ENCODE measurements at regions not wholly inside any gene's neighbourhood (a gene's known extent, or its start where the extent isn't known, plus 50 kb on each side); places are given as distances from the start of the nearest gene placed in this dataset.
A peak's percentile ranks its signal among the peaks of the same experiment; 100 is the strongest.
"Not testable (repeated sequence)": the region's sequence is repeated elsewhere in the genome, so short reads cannot be mapped to it uniquely, and the experiment has no call there.

DNA sequence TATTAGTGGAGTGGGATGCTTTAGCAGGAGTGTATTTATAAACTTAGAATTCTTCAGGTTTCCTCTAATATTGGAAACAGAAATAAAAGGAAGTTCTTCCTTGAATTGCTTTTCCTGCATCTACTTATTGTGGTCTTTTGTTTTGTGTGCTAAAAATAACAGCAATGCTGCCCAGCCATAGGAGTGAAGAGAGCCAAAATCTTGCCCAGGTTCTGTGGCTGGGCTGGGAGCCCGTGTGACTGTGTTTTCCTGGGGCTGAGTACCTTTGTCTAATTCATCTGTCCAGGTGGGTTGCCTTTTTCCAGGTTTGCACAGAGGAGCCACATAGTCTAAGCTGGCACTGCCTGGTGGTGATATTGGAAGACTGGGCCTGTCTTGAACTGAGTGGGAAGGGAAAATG lies 179.7 kb upstream of the ADAMTSL1 start:
- ATAC-seq (peak in 1 of 2 donors; percentile 19), DNase-seq (no peak)
- intact Hi-C loops (cut with DNase I): no loop called here

DNA sequence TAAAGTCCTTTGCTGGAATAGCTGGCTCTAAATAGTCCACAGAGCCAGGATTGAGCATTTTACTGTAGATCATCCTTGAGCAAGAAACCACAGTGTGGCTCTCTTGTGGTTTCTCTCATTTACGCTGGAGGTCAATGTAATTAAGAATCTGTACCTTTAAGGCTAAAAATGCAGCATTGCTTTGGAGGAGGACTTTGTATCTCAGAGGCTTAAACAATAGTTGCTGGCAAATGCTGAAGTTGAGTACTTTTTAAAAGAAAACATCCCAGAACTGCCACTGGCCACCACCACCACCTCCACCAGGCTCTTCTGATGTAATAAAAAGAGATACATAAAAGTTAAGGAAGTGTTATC lies 177.3 kb upstream of the ADAMTSL1 start:
- intact Hi-C loops (cut with DNase I): no loop called here
- no peak for ATAC-seq

DNA sequence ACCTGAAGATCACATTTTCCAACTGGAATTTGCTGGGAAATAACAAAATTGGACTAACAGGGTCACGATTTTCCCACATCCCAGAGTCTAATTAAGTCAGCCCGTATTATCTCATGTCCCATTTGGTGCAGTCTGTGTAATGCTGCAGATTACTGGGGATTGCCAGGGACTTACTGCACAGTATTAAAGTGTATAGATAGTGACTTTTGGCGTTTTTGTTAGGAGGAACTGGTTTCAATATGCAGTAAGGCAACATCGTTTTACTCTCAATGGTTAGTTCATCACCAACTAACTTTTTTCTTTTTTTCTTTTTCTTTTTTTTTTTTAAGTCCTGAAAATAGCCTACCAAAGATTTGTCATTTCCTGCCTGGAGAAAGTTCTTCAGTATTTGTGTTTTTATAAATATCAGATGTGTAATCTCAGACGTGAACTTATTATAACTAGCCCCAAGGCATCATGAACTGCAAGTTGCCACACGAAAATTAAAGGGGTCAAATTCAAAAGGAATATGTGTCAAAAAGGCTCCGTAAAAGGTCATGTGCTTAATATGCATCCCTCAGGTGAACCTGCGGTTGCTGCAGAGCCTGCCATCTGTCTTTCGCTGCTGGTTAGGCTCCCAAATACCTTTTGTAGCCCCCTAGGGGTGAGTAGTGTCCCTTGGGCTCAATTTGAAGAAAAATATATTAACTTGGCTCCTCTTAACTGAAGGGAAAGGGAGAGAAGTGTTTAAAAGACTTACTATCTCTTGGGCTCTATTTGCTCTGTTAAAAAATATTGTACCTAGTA lies 176.7 kb upstream of the ADAMTSL1 start:
- ATAC-seq (peak in 1 of 2 donors; percentile 39), DNase-seq (no peak)
- intact Hi-C loops (cut with DNase I): no loop called here

More for the DNA sequence above, 177.3 kb upstream of the ADAMTSL1 start:
- no peak for DNase-seq

DNA sequence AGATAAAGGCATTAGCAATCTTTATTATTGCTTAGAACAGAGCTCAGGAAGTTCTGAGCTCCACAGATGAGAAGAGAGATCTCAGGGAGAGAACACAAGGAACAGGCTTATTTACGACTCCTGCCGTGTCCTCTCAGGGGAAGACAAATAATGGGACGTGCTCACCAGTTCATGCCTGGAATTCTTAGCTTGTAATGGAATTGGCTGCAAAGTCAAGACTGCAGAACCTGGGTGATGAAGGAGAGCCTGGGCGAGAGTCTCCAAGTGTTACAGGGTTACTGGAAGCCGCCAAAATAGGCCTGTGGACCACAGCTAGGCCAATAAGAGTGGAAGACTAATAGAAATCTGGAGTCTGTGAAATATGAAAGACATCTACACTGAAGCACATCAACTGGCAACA lies 174.5 kb upstream of the ADAMTSL1 start:
- intact Hi-C loops (cut with DNase I): no loop called here
- no peak for DNase-seq
- ATAC-seq: no peak

DNA sequence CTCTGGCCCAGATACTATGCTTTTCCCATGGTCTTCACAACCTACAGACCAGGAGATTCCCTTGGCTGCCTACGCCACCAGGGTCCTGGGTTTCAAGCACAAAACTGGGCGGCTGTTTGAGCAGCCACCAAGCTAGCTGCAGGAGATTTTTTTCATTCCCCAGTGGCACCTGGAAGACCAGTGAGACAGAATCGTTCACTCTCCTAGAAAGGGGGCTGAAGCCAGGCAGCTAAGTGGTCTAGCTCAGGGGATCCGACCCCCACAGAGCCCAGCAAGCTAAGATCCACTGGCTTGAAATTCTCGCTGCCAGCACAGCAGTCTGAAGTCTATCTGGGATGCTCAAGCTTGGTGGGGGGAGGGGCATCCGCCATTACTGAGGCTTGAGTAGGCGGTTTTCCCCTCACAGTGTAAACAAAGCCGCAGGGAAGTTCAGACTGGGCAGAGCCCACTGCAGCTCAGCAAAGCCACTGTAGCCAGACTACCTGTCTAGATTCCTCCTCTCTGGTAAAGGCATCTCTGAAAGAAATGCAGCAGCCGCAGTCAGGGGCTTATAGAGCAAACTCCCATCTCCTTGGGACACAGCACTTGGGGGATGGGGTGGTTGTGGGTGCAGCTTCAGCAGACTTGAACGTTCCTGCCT lies 168.7 kb upstream of the ADAMTSL1 start:
- intact Hi-C loops (cut with DNase I); ATAC-seq; DNase-seq: not testable (repeated sequence)

DNA sequence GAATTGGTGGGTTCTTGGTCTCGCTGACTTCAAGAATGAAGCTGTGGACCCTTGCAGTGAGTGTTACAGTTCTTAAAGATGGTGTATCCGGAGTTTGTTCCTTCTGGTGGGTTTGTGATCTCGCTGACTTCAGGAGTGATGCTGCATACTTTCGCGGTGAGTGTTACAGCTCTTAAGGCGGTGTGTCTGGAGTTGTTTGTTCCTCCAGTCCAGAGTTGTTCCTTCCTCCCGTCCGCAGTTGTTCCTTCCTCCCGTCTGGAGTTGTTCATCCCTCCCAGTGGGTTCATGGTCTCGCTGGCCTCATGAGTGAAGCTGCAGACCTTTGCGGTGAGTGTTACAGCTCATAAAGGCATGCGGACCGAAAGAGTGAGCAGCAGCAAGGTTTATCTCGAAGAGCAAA lies 159.6 kb upstream of the ADAMTSL1 start:
- intact Hi-C loops (cut with DNase I): no loop called here
- DNase-seq: no peak

DNA sequence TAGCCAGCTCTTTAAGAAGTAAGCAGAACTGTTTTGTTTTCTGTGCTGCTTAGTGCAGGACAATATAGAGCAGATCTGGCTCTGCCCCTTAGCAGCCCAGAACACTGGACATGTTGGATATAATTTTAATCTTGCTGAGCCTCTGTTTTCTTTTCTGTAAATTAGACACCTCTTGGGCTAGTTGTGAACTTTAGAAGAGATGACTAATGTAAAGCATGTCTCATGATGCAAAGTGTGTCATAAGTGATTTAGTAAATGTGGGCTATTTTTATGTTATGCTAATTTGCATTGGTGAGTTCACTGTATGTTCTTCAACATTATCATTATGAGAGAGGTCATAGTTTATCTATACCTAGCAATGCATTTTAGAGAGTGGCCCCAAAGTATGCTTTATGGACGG lies 156.1 kb upstream of the ADAMTSL1 start:
- DNase-seq (no peak), ATAC-seq (no peak)
- intact Hi-C loops (cut with DNase I): no loop called here

More for the DNA sequence above, 159.6 kb upstream of the ADAMTSL1 start:
- no peak for ATAC-seq

DNA sequence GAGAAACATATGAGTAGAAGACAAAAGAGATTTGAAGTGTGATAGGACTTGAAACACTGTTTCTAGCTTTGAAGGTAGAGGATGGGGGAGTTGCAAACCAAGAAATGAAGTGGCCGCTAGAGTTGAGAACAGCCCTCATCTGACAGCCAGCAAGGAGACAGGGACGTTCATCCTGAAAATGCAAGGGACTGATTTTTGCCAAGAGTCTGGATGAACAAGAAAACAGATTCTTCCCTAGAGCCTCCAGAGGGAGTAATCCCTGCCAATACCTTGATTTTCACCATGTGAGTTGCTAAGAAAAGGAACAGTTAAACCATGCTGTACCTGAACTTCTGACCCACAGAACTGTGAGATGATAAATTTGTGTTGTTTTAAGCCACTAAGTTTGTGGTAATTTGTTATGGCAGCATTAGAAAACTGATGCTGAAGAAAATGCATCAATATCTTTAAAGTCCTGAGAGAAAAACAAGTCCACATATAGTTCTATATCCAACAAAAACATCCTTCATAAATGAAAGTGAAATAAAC lies 154.0 kb upstream of the ADAMTSL1 start:
- DNase-seq: no peak
- intact Hi-C loops (cut with DNase I): no loop called here
- no peak for ATAC-seq

DNA sequence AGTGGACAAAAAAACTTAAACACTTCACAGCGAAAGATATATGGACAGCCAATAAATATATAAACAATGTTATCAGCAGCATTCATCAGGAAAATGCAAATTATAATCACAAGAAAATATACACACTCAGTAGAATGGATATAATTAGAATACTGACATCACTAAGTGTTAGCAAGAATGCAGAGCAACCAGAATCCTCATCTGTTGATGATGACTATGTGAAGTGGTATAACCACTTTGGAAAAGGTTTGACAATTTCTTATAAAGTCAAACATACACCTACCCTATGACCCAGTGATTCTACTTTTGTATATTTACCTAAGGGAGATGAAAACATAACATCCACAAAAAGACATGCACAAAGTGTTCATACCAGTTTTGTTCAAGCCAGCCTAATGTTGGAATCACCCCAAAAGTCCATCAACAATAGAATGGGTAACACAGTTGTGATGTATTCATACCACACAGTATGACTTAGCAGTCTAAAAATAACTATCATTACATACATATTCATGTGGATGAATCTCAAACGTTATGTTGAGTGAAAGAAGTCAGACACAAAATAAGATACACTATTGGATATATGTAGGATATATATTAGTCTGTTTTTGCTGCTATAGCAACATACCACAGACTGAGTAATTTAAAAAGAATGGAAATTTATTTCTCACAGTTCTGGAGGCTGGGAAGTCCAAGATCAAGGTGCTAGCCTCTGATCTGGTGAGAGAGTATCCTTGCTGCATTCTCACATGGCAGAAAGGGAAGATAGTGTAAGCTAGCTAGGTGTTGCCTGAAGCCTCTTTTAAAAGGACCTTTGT lies 148.8 kb upstream of the ADAMTSL1 start:
- DNase-seq: no peak
- intact Hi-C loops (cut with DNase I): no loop called here
- ATAC-seq: no peak

DNA sequence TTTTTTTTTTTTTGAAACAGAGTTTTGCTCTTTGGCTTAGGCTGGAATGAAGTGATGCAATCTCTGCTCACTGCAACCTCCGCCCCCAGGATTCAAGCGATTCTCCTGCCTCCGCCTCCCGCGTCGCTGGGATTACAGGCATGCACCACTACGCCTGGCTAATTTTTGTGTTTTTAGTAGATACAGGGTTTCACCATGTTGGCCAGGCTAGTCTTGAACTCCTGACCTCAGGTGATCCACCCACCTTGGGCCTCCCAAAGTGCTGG lies 148.3 kb upstream of the ADAMTSL1 start:
- intact Hi-C loops (cut with DNase I); ATAC-seq; DNase-seq: not testable (repeated sequence)

DNA sequence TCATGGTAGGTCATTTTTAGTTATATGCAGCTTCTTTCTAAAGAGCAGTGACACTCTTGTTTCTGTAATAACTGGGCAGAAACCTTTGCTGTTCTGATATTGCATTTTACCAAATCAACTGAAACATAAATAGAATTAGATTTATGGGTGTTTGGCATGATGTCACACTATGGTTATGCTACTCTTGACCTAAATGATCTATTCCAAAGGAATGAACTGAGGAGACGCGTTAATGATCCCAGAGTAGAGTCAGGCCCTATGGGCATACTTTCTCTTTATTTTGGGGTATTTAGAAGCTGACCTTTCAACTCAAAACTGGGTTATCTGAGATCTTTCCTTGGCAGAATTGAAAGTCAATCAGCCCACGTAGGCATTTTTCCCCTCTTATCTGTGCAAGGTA lies 146.8 kb upstream of the ADAMTSL1 start:
- no peak for ATAC-seq
- no peak for DNase-seq
- intact Hi-C loops (cut with DNase I): no loop called here

DNA sequence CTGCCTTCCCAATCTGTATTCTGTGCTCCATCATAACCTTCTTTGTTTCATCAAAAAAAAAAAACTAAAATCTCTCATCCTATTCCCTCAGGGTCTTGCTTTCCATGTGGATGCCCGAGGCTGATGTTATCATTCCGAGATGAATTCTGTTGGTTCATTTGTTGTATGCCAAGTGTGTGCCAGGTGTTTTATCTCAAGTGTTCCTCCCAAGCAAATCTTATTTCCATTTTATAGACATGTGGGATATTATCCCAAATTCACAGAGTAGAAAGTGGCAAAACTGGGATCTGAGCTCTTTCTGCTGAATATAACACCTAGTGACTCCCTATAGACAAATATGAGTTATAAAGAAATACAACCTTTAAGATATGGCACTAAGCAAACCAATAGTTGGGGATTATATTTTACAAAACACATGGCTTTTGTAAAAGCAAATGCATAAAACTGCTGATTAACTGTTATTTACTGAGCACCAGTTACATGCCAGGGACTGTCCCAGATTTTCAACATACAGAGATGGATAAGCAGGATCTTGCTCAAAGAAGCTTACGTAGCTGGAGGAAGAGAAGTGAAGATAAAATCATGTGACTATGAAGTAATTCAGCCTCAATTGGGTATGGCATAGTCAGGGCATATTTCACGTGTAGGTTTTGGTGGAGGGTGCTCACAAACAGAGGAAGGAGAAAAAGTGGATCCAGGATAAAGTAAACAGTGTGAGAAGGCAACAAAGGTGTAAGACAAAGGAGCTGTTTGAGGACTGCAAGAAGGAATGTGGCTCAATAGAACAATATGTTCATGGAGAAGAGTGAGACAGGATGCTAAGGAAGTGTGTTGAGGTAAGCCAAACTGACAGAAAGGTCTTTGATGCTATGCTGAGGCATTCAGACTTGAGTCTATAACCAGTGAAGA lies 143.3 kb upstream of the ADAMTSL1 start:
- DNase-seq (no peak), ATAC-seq (no peak)
- intact Hi-C loops (cut with DNase I): no loop called here

DNA sequence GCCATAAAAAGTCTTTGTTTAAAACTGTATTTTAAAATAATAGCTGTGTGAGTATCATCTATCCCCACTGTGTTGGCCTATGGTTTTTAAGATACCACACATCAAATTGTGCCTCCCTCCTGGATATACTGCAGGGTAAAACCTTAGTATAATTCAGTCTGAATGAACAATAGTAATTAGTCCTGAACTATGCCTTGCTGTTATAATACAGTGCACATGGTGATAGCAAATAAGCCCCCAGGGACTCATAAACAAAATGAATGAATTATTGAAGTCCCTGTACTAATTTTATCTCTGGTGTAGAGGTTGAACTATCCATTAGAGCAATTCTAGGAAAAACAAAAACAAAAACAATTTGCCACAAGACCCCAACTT lies 142.7 kb upstream of the ADAMTSL1 start:
- intact Hi-C loops (cut with DNase I): no loop called here
- DNase-seq: no peak
- no peak for ATAC-seq

DNA sequence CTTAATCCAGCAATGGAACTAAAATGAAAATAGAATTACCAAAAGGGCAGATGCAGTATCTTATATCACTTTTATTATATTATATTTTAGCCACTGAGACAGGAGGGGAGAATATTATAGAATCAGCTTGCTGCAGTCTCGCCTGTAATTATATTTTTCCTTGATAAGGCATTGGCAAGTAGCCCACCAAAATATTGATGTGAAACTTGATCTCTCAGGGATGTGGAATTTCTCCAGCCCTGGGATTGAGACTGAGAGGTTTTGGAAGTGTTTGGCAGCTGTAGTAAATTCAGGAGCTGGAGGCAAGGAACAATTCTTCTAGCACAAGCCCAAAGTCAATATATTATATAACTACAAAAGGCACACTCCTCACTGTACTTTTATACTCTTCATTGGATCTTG lies 142.1 kb upstream of the ADAMTSL1 start:
- intact Hi-C loops (cut with DNase I): no loop called here
- no peak for DNase-seq
- peak in 1 of 2 donors; percentile 47 for ATAC-seq

DNA sequence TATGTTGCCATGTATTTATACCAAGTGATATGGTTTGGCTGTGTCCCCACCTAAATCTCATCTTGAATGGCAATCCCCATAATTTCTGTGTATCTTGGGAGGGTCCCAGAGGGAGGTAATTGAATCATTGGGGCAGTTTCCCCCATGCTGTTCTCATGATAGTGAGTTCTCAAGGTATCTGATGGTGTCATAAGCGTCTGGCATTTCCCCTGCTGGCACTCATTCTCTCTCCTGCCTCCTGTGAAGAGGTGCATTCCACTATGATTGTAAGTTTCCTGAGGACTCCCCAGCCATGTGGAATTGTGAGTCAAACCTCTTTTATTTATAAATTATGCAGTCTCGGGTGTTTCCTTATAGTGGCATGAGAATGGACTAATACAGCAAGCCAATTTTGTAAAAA lies 140.8 kb upstream of the ADAMTSL1 start:
- ATAC-seq (no peak), DNase-seq (no peak)
- intact Hi-C loops (cut with DNase I): no loop called here

DNA sequence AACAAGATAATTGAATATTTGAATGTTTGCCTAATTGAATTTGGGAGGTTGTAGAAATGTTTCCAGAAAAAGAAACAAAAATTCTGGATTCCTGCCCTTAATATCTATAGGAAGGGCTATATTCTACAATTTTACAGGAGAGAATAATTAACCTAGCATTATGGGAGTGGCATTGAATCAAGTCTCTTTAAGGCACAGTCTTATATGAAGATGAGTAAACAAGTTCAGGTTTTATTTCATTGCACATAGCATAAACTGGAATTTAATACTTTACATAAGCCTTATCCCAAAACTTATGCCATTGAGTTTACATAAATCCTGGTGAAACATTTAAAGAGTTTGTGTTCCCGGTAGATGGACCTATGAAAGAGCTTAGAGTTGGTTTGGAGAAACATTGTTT lies 138.1 kb upstream of the ADAMTSL1 start:
- no peak for DNase-seq
- intact Hi-C loops (cut with DNase I): no loop called here
- no peak for ATAC-seq

DNA sequence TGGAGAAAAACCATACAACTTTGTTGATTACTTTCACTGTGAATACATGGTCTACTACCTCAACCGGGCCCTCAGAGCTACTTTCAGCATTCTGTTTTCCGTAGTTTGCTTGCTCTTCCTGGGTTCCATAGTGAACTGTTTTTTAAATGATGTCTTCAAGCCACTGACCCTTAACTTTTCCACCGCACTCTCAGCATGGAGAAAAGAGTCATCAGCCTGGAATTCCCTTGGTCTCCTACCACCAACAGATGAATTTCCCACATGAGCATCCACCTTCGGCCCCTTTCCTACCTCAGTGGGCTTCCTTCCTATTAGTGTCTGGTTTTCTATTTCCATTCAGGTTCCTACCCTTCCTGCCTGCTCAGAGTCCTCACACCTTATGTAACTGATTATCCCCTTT lies 135.9 kb upstream of the ADAMTSL1 start:
- DNase-seq: no peak
- intact Hi-C loops (cut with DNase I): no loop called here
- ATAC-seq: no peak

DNA sequence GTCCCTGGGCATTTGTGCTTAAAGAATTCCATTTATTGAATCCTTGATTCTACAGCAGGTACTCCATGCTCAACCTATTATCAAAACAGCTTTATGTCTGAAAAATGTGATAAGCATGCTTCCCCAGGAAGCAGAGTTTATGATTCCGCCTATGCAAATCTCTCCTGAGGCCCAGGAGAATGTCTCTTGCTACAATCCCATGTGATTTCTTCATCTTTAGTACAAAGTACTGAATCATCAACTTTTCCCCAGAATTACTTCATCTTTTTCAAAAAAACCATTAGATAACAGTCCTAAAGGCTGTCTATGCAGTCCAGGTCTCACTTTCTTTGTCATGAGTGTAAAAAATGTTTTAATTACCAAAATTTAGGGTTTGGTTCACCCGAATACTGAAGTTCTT lies 130.2 kb upstream of the ADAMTSL1 start:
- ATAC-seq: peak in 1 of 2 donors; percentile 60
- intact Hi-C loops (cut with DNase I): no loop called here
- DNase-seq: no peak

DNA sequence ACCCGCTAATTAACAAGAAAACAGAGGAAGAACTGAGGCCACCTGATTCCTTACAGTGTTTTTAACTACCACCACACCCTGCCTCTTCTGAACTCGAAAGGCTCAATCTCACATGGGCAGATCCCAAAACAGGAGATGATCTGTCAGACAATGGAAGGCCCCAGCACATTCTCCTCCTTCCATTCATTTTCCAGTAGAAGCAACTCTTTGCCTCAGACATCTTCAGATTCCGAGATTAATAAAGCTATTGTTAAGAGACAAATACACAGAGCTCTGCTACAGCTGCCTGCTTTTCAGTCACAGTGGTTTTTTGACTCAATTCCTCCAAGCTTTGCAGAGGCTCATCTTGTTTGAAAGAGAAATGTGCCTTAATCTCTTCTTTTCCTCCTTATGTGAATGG lies 127.2 kb upstream of the ADAMTSL1 start:
- DNase-seq (no peak), ATAC-seq (no peak)
- intact Hi-C loops (cut with DNase I): no loop called here
